ENCODE measurements at regions not wholly inside any gene's neighbourhood (a gene's known extent, or its start where the extent isn't known, plus 50 kb on each side); places are given as distances from the start of the nearest gene placed in this dataset.

DNA sequence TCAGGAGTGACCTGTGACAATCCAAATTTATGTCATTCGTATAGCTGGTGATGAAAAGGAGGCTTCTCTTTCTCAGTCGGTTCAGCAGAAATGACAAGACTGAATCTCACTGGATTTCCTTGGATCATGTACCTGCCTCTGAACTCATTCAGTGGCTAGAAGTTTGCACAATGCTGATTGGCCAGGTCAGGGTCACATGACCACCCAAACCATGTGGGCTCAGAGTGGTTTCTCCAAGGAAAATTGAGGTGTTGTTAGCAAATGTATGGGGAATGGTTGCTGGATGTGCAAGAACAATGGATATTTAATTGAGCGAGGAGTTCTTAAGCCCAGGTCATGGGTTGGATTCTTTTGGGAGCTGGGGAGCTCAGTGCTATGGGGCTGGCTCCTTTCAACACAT, 227.5 kb downstream of the AACS start:
- Histone ChIP-seq H3K4me1 (no peaks in the 10 kb centered on the region), H3K4me3 (no peak overlapping the region), H3K36me3 (no peaks in the 10 kb centered on the region), H3K9me3 (peaks cover 0 to 15% (median 7%) of the 10 kb centered on the region in 8 donors), H3K27me3 (replicated peaks in 1 of 7) (peaks cover 0 to 32% (median 0%) of the 10 kb centered on the region in 7 donors), H3K27ac (no peak overlapping the region)
- WGBS, 5 donors = 86 to 93% (median 92%) methylated on average over 3 of the region's 3 CpGs
- intact Hi-C loops (cut with DNase I; ENCODE audit: low total_unique reads) = no loop called here
- DNase-seq = no peak
- TF ChIP-seq, protein P1, sequence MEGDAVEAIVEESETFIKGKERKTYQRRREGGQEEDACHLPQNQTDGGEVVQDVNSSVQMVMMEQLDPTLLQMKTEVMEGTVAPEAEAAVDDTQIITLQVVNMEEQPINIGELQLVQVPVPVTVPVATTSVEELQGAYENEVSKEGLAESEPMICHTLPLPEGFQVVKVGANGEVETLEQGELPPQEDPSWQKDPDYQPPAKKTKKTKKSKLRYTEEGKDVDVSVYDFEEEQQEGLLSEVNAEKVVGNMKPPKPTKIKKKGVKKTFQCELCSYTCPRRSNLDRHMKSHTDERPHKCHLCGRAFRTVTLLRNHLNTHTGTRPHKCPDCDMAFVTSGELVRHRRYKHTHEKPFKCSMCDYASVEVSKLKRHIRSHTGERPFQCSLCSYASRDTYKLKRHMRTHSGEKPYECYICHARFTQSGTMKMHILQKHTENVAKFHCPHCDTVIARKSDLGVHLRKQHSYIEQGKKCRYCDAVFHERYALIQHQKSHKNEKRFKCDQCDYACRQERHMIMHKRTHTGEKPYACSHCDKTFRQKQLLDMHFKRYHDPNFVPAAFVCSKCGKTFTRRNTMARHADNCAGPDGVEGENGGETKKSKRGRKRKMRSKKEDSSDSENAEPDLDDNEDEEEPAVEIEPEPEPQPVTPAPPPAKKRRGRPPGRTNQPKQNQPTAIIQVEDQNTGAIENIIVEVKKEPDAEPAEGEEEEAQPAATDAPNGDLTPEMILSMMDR (IDR thresholded peaks at IDR 0.05 in 8 of 11, conservative IDR thresholded peaks at IDR 0.05 in 3 of 11) = no peak
- TF ChIP-seq POLR2AphosphoS5 (IDR thresholded peaks at IDR 0.05) = no peak
- no peak for TF ChIP-seq POLR2A (IDR thresholded peaks at IDR 0.05)

DNA sequence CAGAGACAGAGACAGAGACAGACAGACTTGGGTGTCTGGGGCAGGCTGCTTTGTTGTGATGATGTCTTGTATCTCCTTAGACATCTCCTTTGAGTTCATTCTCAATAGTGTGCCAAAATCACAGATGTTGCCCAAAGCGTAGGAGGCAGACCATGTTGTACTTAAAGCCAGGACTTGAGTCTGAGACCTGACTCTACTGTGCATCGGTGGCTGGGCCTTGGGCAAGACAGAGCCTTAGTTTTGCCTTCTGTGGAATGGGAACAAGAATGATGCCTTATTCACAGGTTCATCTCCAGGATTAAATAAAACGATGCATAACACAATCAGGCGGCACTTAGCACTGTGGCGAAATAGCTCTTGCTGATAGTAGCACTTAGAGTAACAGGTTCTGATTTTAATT, 230.3 kb downstream of the AACS start:
- Histone ChIP-seq H3K36me3 (no peaks in the 10 kb centered on the region), H3K27ac (no peak overlapping the region), H3K4me1 (no peaks in the 10 kb centered on the region), H3K4me3 (no peak overlapping the region), H3K27me3 (replicated peaks in 1 of 7) (peaks cover 0 to 25% (median 0%) of the 10 kb centered on the region in 7 donors), H3K9me3 (peaks cover 0 to 15% (median 7%) of the 10 kb centered on the region in 8 donors)
- 80 to 95% (median 91%) methylated on average over 5 of the region's 5 CpGs for WGBS, 5 donors
- intact Hi-C loops (cut with DNase I; ENCODE audit: low total_unique reads) = no loop called here
- TF ChIP-seq, protein P1 (IDR thresholded peaks at IDR 0.05 in 8 of 11, conservative IDR thresholded peaks at IDR 0.05 in 3 of 11) = no peak
- no peak for TF ChIP-seq POLR2AphosphoS5 (IDR thresholded peaks at IDR 0.05)
- no peak for TF ChIP-seq POLR2A (IDR thresholded peaks at IDR 0.05)
- DNase-seq = no peak

- 54 to 64% (median 59%) methylated on average over 3 to 9 of the region's 9 CpGs for WGBS, 5 donors
- peaks cover 0 to 15% (median 7%) of the 10 kb centered on the region in 8 donors for H3K9me3 ChIP-seq
- H3K27ac ChIP-seq = no peak overlapping the region
- H3K27me3 ChIP-seq (replicated peaks in 1 of 7) = peaks cover 0 to 25% (median 0%) of the 10 kb centered on the region in 7 donors
- no peak for DNase-seq
- H3K4me1 ChIP-seq = no peaks in the 10 kb centered on the region
- TF ChIP-seq, protein P1 (IDR thresholded peaks at IDR 0.05 in 8 of 11, conservative IDR thresholded peaks at IDR 0.05 in 3 of 11) = no peak
- TF ChIP-seq POLR2A (IDR thresholded peaks at IDR 0.05) = no peak
- no peak for TF ChIP-seq POLR2AphosphoS5 (IDR thresholded peaks at IDR 0.05)
- H3K36me3 ChIP-seq = no peaks in the 10 kb centered on the region
- intact Hi-C loops (cut with DNase I; ENCODE audit: low total_unique reads) = no loop called here
- no peak overlapping the region for H3K4me3 ChIP-seq
These were observed 231.5 kb downstream of the AACS start for GRCh38 chr12:125296701-125297100.

DNA sequence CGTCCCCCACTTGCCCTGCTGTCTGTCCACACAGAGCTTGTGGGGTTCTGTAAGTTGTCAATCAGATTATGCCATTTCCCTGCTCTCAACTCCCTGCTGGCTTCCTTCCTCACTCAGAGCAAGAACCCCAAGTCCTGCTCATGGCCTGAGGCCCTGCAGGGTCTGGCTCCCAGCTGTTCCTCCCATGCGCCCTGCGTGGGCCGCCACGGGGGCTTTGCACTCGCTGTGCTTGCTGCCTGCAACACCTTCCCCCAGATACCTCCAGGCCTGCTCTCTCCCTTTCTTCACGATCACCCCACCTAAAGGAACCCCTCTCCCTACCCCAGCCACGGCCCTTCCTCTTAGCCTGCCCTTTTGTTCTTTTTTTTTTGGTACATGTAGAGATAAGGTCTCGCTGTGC, 234.6 kb downstream of the AACS start:
- Histone ChIP-seq H3K27ac (no peak overlapping the region), H3K4me1 (no peaks in the 10 kb centered on the region), H3K27me3 (replicated peaks in 1 of 7) (peaks cover 0 to 30% (median 0%) of the 10 kb centered on the region in 7 donors), H3K9me3 (no peaks in the 10 kb centered on the region), H3K36me3 (no peaks in the 10 kb centered on the region), H3K4me3 (no peak overlapping the region)
- WGBS, 5 donors = 73 to 85% (median 80%) methylated on average over 9 of the region's 9 CpGs
- intact Hi-C loops (cut with DNase I; ENCODE audit: low total_unique reads) = no loop called here
- TF ChIP-seq POLR2AphosphoS5 (IDR thresholded peaks at IDR 0.05) (no peak), POLR2A (IDR thresholded peaks at IDR 0.05) (no peak)
- TF ChIP-seq, protein P1 (IDR thresholded peaks at IDR 0.05 in 8 of 11, conservative IDR thresholded peaks at IDR 0.05 in 3 of 11) = no peak
- DNase-seq = no peak
